GM23338 (cell line): ENCODE measurements at regions not wholly inside any gene's neighbourhood (a gene's known extent, or its start where the extent isn't known, plus 50 kb on each side); places are given as distances from the start of the nearest gene placed in this dataset.

ENCODE experiments used
- ATAC-seq: fragments of 200-7000 bp; cut with Tn5 transposase; 3 replicates; pipeline ENCODE4 v1.9.1; 2020
- DNase-seq: peaks from one replicate; pipeline ENCODE4 v3.0.0-alpha.2; 2015; ENCODE audit warnings: low spot score
- H2AFZ ChIP-seq: fragments of 200-600 bp; sonication (generic); 2 replicates; pipeline ENCODE4 v1.8.0; 2016; ENCODE audit warnings: antibody characterized with exemption, mild to moderate bottlenecking, moderate library complexity
- H3F3A ChIP-seq: fragments of 200-600 bp; sonication (generic); replicated peaks from 2 replicates; pipeline ENCODE4 v1.8.0; 2017; ENCODE audit warnings: antibody characterized with exemption, mixed run types, low read depth
- H3K27ac ChIP-seq: fragments of 200-600 bp; sonication (generic); 2 replicates; pipeline ENCODE4 v1.6.1; 2016; ENCODE audit warnings: low read depth
- H3K27me3 ChIP-seq: fragments of 200-600 bp; sonication (generic); 2 replicates; pipeline ENCODE4 v1.8.0; 2016; ENCODE audit warnings: mild to moderate bottlenecking, mixed run types, moderate library complexity; ENCODE audit not compliant: insufficient read depth
- H3K36me3 ChIP-seq: fragments of 200-600 bp; sonication (generic); 2 replicates; pipeline ENCODE4 v1.8.0; 2016; ENCODE audit warnings: mild to moderate bottlenecking; ENCODE audit not compliant: insufficient read depth
- H3K4me1 ChIP-seq: fragments of 200-600 bp; sonication (generic); 2 replicates; pipeline ENCODE4 v1.8.0; 2016; ENCODE audit warnings: mild to moderate bottlenecking, moderate library complexity; ENCODE audit not compliant: insufficient read depth
- H3K4me2 ChIP-seq: fragments of 200-600 bp; sonication (generic); 2 replicates; pipeline ENCODE4 v1.7.1; 2017; ENCODE audit warnings: mixed run types
- H3K4me3 ChIP-seq: fragments of 200-600 bp; sonication (generic); 2 replicates; pipeline ENCODE4 v1.6.1; 2016; ENCODE audit warnings: mixed run types
- H3K79me2 ChIP-seq: fragments of 200-600 bp; sonication (generic); replicated peaks from 2 replicates; pipeline ENCODE4 v1.8.0; 2017; ENCODE audit warnings: mild to moderate bottlenecking; ENCODE audit not compliant: insufficient read depth
- H3K9me2 ChIP-seq: fragments of 200-600 bp; sonication (generic); 2 replicates; pipeline ENCODE4 v1.8.0; 2017; ENCODE audit not compliant: insufficient read depth
- H4K20me1 ChIP-seq: fragments of 200-600 bp; sonication (generic); replicated peaks from 2 replicates; pipeline ENCODE4 v1.8.0; 2017; ENCODE audit warnings: mild to moderate bottlenecking; ENCODE audit not compliant: insufficient read depth
- H3K27ac Mint-ChIP-seq: 2 replicates; pipeline ENCODE4 v1.8.0; 2020; ENCODE audit warnings: inconsistent platforms, mild to moderate bottlenecking, moderate library complexity, mixed read lengths
- H3K27me3 Mint-ChIP-seq: 3 replicates; pipeline ENCODE4 v1.8.0; 2022; ENCODE audit warnings: low read depth, mild to moderate bottlenecking, moderate library complexity, mixed read lengths, inconsistent platforms; ENCODE audit not compliant: insufficient read depth, poor library complexity
- H3K36me3 Mint-ChIP-seq: 3 replicates; pipeline ENCODE4 v1.8.0; 2021; ENCODE audit warnings: low read depth, mild to moderate bottlenecking, inconsistent platforms, moderate library complexity, mixed read lengths
- H3K4me1 Mint-ChIP-seq: 3 replicates; pipeline ENCODE4 v1.8.0; 2020; ENCODE audit warnings: mild to moderate bottlenecking, inconsistent platforms, mixed read lengths
- H3K4me3 Mint-ChIP-seq: 3 replicates; pipeline ENCODE4 v1.8.0; 2021; ENCODE audit warnings: moderate library complexity, mild to moderate bottlenecking, inconsistent platforms, mixed read lengths
- H3K9me3 Mint-ChIP-seq: 3 replicates; pipeline ENCODE4 v1.8.0; 2020; ENCODE audit warnings: moderate library complexity, mild to moderate bottlenecking, inconsistent platforms, mixed read lengths
- CREB1 ChIP-seq: fragments of 250-450 bp; sonication (Bioruptor Pico); IDR thresholded peaks from 2 replicates; pipeline ENCODE4 v1.5.0; 2020; ENCODE audit warnings: low read depth, mild to moderate bottlenecking, moderate library complexity
- EZH2 ChIP-seq: fragments of 200-600 bp; sonication (generic); IDR thresholded peaks from one replicate; pipeline ENCODE4 v1.8.0; 2017; ENCODE audit warnings: antibody characterized with exemption, mild to moderate bottlenecking, low read depth; ENCODE audit not compliant: unreplicated experiment
- EZH2phosphoT487 ChIP-seq: fragments of 200-600 bp; sonication (generic); IDR thresholded peaks from one replicate; pipeline ENCODE4 v1.8.1; 2018; ENCODE audit warnings: antibody characterized with exemption; ENCODE audit not compliant: unreplicated experiment
- JUNB ChIP-seq: IDR thresholded peaks from one replicate; pipeline ENCODE4 v1.6.1; 2016; ENCODE audit warnings: antibody characterized with exemption; ENCODE audit not compliant: unreplicated experiment
- NANOG ChIP-seq: IDR thresholded peaks from 2 replicates; pipeline ENCODE4 v1.6.1; 2016; ENCODE audit warnings: antibody characterized with exemption, borderline replicate concordance
- POLR2AphosphoS5 ChIP-seq: IDR thresholded peaks from 2 replicates; pipeline ENCODE4 v1.6.1; 2016; ENCODE audit warnings: antibody characterized with exemption, low read depth
- STAT1 ChIP-seq: IDR thresholded peaks from one replicate; pipeline ENCODE4 v1.6.1; 2016; ENCODE audit warnings: antibody characterized with exemption; ENCODE audit not compliant: unreplicated experiment
- ZNF331 ChIP-seq: fragments of 250-450 bp; sonication (Bioruptor Pico); IDR thresholded peaks from 2 replicates; pipeline ENCODE4 v1.5.0; 2020; ENCODE audit warnings: low read depth, mild to moderate bottlenecking, moderate library complexity
- TF ChIP-seq, protein P1 (sequence below): fragments of 250-450 bp; sonication (Bioruptor Pico); IDR thresholded peaks from 2 replicates; pipeline ENCODE4 v1.5.0; 2020; ENCODE audit warnings: mild to moderate bottlenecking, moderate library complexity
- TF ChIP-seq, protein P2 (sequence below): IDR thresholded peaks from 2 replicates; pipeline ENCODE4 v1.6.1; 2016; ENCODE audit warnings: antibody characterized with exemption

DNA sequence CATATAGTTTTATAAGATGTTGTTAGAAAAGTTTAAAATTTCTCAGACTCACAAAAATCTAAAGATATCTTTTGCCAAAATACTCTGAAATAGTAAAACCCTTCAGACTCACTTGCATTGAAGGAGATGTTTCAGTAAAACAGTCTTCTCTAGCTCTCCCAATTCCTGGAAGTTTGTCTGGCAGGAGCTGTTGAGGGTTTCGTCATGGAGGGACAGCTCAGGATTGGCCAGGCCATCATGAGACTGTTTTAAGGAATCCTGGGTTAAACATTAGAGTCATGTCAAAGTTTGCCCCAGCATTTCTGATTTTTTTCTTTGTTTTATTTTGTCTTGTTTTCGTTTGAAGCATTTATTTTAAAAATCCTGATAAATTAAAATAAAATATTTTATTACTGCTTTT is 293.8 kb upstream of the PBX1 start (continued):
- TF ChIP-seq, protein P1, sequence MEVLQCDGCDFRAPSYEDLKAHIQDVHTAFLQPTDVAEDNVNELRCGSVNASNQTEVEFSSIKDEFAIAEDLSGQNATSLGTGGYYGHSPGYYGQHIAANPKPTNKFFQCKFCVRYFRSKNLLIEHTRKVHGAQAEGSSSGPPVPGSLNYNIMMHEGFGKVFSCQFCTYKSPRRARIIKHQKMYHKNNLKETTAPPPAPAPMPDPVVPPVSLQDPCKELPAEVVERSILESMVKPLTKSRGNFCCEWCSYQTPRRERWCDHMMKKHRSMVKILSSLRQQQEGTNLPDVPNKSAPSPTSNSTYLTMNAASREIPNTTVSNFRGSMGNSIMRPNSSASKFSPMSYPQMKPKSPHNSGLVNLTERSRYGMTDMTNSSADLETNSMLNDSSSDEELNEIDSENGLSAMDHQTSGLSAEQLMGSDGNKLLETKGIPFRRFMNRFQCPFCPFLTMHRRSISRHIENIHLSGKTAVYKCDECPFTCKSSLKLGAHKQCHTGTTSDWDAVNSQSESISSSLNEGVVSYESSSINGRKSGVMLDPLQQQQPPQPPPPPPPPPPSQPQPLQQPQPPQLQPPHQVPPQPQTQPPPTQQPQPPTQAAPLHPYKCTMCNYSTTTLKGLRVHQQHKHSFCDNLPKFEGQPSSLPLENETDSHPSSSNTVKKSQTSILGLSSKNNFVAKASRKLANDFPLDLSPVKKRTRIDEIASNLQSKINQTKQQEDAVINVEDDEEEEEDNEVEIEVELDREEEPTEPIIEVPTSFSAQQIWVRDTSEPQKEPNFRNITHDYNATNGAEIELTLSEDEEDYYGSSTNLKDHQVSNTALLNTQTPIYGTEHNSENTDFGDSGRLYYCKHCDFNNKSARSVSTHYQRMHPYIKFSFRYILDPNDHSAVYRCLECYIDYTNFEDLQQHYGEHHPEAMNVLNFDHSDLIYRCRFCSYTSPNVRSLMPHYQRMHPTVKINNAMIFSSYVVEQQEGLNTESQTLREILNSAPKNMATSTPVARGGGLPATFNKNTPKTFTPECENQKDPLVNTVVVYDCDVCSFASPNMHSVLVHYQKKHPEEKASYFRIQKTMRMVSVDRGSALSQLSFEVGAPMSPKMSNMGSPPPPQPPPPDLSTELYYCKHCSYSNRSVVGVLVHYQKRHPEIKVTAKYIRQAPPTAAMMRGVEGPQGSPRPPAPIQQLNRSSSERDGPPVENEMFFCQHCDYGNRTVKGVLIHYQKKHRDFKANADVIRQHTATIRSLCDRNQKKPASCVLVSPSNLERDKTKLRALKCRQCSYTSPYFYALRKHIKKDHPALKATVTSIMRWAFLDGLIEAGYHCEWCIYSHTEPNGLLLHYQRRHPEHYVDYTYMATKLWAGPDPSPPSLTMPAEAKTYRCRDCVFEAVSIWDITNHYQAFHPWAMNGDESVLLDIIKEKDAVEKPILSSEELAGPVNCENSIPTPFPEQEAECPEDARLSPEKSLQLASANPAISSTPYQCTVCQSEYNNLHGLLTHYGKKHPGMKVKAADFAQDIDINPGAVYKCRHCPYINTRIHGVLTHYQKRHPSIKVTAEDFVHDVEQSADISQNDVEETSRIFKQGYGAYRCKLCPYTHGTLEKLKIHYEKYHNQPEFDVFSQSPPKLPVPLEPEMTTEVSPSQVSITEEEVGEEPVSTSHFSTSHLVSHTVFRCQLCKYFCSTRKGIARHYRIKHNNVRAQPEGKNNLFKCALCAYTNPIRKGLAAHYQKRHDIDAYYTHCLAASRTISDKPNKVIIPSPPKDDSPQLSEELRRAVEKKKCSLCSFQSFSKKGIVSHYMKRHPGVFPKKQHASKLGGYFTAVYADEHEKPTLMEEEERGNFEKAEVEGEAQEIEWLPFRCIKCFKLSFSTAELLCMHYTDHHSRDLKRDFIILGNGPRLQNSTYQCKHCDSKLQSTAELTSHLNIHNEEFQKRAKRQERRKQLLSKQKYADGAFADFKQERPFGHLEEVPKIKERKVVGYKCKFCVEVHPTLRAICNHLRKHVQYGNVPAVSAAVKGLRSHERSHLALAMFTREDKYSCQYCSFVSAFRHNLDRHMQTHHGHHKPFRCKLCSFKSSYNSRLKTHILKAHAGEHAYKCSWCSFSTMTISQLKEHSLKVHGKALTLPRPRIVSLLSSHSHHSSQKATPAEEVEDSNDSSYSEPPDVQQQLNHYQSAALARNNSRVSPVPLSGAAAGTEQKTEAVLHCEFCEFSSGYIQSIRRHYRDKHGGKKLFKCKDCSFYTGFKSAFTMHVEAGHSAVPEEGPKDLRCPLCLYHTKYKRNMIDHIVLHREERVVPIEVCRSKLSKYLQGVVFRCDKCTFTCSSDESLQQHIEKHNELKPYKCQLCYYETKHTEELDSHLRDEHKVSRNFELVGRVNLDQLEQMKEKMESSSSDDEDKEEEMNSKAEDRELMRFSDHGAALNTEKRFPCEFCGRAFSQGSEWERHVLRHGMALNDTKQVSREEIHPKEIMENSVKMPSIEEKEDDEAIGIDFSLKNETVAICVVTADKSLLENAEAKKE (CRISPR knock-in tag), result no peak
- TF ChIP-seq NANOG (no peak), ZNF331 (CRISPR knock-in tag) (no peak)

DNA sequence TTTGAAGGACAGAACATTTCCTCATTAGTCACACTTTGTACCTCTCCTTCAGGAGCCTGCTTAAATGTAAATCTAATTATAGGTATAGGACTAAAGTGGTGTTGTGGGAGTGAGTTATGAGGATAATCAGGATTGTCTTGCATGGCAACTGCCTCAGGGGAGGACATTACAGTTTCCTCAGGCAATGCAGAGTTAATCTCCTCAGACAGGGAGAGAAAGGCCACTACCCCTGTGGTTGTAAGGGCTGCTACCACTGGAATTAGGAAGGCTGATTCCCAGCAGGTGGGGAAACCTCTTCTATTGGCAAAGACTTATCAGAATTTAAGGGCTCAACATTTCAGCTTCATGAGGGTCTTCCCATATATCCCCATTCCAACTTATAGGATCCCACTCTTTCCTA is 286.8 kb upstream of the PBX1 start:
- ATAC-seq (no peak), DNase-seq (no peak)
- TF ChIP-seq ZNF331 (CRISPR knock-in tag) (no peak), POLR2AphosphoS5 (no peak), NANOG (no peak), CREB1 (CRISPR knock-in tag) (no peak), JUNB (no peak), STAT1 (no peak), EZH2phosphoT487 (no peak), EZH2 (no peak)
- TF ChIP-seq, protein P2, sequence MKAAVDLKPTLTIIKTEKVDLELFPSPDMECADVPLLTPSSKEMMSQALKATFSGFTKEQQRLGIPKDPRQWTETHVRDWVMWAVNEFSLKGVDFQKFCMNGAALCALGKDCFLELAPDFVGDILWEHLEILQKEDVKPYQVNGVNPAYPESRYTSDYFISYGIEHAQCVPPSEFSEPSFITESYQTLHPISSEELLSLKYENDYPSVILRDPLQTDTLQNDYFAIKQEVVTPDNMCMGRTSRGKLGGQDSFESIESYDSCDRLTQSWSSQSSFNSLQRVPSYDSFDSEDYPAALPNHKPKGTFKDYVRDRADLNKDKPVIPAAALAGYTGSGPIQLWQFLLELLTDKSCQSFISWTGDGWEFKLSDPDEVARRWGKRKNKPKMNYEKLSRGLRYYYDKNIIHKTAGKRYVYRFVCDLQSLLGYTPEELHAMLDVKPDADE, result no peak
- H2AFZ ChIP-seq, result no peak overlapping the region
- Mint-ChIP-seq H3K4me1 (no peaks in the 10 kb centered on the region), H3K9me3 (peaks cover 17% of the 10 kb centered on the region; the same call in 2 of the 3 replicates), H3K4me3 (no peak overlapping the region), H3K27me3 (no peaks in the 10 kb centered on the region), H3K27ac (no peak overlapping the region), H3K36me3 (no peaks in the 10 kb centered on the region)
- no peaks in the 10 kb centered on the region; the same call in 1 of the 2 replicates for H3K9me2 ChIP-seq
- no peaks in the 10 kb centered on the region for H4K20me1 ChIP-seq
- H3K27ac ChIP-seq, result no peak overlapping the region
- H3F3A ChIP-seq, result no peaks in the 10 kb centered on the region
- no peak overlapping the region for H3K4me3 ChIP-seq
- no peaks in the 10 kb centered on the region for H3K79me2 ChIP-seq
- no peaks in the 10 kb centered on the region for H3K27me3 ChIP-seq
- H3K4me2 ChIP-seq, result no peak overlapping the region
- no peaks in the 10 kb centered on the region for H3K4me1 ChIP-seq
- no peaks in the 10 kb centered on the region for H3K36me3 ChIP-seq
